Transverse colon (tissue), 4 donors: ENCODE measurements at regions not wholly inside any gene's neighbourhood (a gene's known extent, or its start where the extent isn't known, plus 50 kb on each side); places are given as distances from the start of the nearest gene placed in this dataset.

ENCODE experiments used
- DNase-seq: peaks from one replicate; pipeline ENCODE4 v3.0.0-alpha.2; 2019
- H3K27ac ChIP-seq, 4 donors: fragments of 200-600 bp; sonication (generic); 2 replicates each; pipeline ENCODE4 v1.5.1; 2016 to 2018; ENCODE audit warnings: inconsistent platforms in 4 of 4
- H3K27me3 ChIP-seq: fragments of 200-600 bp; sonication (generic); 2 replicates; pipeline ENCODE4 v1.5.1; 2017; ENCODE audit warnings: inconsistent platforms
- H3K36me3 ChIP-seq, 4 donors: fragments of 200-600 bp; sonication (generic); 2 replicates each; pipeline ENCODE4 v1.5.1; 2017 to 2019; ENCODE audit warnings: inconsistent platforms in 4 of 4
- H3K4me1 ChIP-seq, 4 donors: fragments of 200-600 bp; sonication (generic); 2 replicates each; pipeline ENCODE4 v1.5.1; 2017 to 2020; ENCODE audit warnings: inconsistent platforms in 4 of 4
- H3K4me3 ChIP-seq, 4 donors: fragments of 200-600 bp; sonication (generic); 1 replicate in 1 of 4; 2 replicates in 3 of 4; pipeline versions ENCODE4 v1.5.1 to v1.6.1; 2017 to 2019; ENCODE audit warnings: inconsistent platforms in 4 of 4
- H3K9me3 ChIP-seq, 2 donors: fragments of 200-600 bp; sonication (generic); 2 replicates each; pipeline ENCODE4 v1.5.1; 2017 to 2019; ENCODE audit warnings: inconsistent platforms in 2 of 2
- EP300 ChIP-seq: sonication (generic); formaldehyde crosslinking; IDR thresholded peaks from one replicate; pipeline ENCODE4 v1.6.1; 2017; ENCODE audit warnings: antibody characterized with exemption, low read depth
- POLR2A ChIP-seq: fragments of 450-650 bp; IDR thresholded peaks from one replicate; pipeline ENCODE4 v1.6.1; 2016; ENCODE audit warnings: antibody characterized with exemption, mild to moderate bottlenecking, moderate library complexity
- POLR2AphosphoS5 ChIP-seq, 3 donors: sonication (generic); formaldehyde crosslinking; IDR thresholded peaks; one replicate each; pipeline ENCODE4 v1.6.1; 2016; ENCODE audit warnings: antibody characterized with exemption in 3 of 3
- WGBS, 2 donors: methylation state at CpG; one replicate each; pipeline ENCODE4 v1.1.5; 2018; ENCODE audit warnings: low coverage in 1 of 2; 5-methylcytosine and 5-hydroxymethylcytosine counted together
- in situ Hi-C, 4 donors: fragments of 200-750 bp; cut with MboI; loops; one replicate each; pipeline versions ENCODE4 v1.15.0 to v1.15.1; 2017; ENCODE audit warnings: low sequenced_read_pairs in 3 of 4, low pct_ligation_motif_present in 1 of 4, low pct_unique_long_range_greater_than_20kb in 1 of 4
- intact Hi-C: fragments of 100-400 bp; cut with DNase I; formaldehyde crosslinking; loops from one replicate; pipeline ENCODE4 v1.15.1; 2023; ENCODE audit warnings: low total_unique reads
- TF ChIP-seq, protein P1 (sequence below), 5 experiments: fragments of 200-600 bp in 3 of 5; fragments of 450-650 bp in 2 of 5; sonication (generic) in 3 of 5; IDR thresholded peaks; 1 replicate in 2 of 5; 2 replicates in 3 of 5; pipeline ENCODE4 v1.5.1; 2016 to 2017; ENCODE audit warnings: antibody characterized with exemption in 5 of 5, inconsistent platforms in 3 of 5, mild to moderate bottlenecking in 2 of 5, moderate library complexity in 1 of 5

DNA sequence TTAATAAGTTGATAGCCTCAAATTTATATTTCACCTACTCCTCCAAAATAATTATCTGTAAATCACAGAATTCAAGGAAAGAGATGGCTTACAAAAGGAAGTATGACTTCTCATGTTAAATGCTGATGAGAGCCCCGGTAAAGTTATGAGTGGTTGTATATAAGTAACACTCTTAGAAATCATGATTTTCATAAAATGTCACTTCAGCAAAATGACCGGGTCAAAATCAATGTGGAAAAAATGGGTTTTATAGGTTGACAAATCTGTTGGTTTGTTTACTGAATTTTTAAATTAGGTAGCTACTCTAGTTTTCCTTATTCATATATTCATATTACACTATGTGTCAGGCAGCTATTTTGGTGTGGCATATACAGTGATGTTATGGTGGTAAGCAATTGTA lies 1131.0 kb downstream of the TAF11L14 start:
- 90 to 96% methylated on average over 2 of the region's 2 CpGs for WGBS, 2 donors
- Histone ChIP-seq H3K27me3 (no peaks in the 10 kb centered on the region), H3K27ac (no peak overlapping the region), H3K4me3 (no peak overlapping the region), H3K9me3 (no peaks in the 10 kb centered on the region), H3K4me1 (no peaks in the 10 kb centered on the region), H3K36me3 (no peaks in the 10 kb centered on the region)
- in situ Hi-C loops, result no loop called here
- DNase-seq, result no peak
- TF ChIP-seq POLR2A, result no peak
- TF ChIP-seq EP300, result no peak
- TF ChIP-seq POLR2AphosphoS5 (IDR thresholded peaks at IDR 0.05), result no peak
- TF ChIP-seq, protein P1, sequence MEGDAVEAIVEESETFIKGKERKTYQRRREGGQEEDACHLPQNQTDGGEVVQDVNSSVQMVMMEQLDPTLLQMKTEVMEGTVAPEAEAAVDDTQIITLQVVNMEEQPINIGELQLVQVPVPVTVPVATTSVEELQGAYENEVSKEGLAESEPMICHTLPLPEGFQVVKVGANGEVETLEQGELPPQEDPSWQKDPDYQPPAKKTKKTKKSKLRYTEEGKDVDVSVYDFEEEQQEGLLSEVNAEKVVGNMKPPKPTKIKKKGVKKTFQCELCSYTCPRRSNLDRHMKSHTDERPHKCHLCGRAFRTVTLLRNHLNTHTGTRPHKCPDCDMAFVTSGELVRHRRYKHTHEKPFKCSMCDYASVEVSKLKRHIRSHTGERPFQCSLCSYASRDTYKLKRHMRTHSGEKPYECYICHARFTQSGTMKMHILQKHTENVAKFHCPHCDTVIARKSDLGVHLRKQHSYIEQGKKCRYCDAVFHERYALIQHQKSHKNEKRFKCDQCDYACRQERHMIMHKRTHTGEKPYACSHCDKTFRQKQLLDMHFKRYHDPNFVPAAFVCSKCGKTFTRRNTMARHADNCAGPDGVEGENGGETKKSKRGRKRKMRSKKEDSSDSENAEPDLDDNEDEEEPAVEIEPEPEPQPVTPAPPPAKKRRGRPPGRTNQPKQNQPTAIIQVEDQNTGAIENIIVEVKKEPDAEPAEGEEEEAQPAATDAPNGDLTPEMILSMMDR (IDR thresholded peaks at IDR 0.05), result no peak
- intact Hi-C loops, result no loop called here

DNA sequence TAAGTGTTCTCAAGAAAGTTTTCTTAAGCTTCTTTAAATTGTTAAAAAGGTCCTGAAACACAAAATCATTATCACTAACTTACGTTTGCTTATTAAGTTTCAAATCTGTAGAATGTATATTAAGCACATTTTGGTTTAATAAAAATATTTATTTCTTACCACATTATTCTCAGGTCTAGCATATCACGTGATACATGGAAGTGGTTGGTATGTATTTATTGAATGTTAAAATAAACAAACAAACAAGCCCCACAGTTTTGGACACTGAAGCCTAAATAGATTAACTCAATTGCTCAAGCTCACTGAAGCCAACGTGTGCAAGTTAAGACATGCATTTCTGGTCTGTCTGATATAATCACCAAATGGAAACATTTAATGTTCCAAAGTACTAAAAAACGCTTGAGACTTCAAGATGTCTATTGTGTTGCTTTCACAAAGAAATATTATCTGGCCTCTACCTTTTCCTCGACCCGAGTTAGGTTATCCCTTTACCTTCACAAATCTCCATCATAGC lies 1136.9 kb downstream of the TAF11L14 start:
- Histone ChIP-seq H3K36me3 (no peaks in the 10 kb centered on the region), H3K9me3 (no peaks in the 10 kb centered on the region), H3K27ac (no peak overlapping the region), H3K27me3 (no peaks in the 10 kb centered on the region), H3K4me3 (no peak overlapping the region), H3K4me1 (no peaks in the 10 kb centered on the region)
- intact Hi-C loops, result no loop called here
- DNase-seq, result no peak
- 71 to 76% methylated on average over 6 of the region's 6 CpGs for WGBS, 2 donors
- in situ Hi-C loops, result no loop called here
- TF ChIP-seq POLR2AphosphoS5 (IDR thresholded peaks at IDR 0.05), result no peak
- TF ChIP-seq, protein P1 (IDR thresholded peaks at IDR 0.05), result no peak
- no peak for TF ChIP-seq POLR2A
- no peak for TF ChIP-seq EP300

DNA sequence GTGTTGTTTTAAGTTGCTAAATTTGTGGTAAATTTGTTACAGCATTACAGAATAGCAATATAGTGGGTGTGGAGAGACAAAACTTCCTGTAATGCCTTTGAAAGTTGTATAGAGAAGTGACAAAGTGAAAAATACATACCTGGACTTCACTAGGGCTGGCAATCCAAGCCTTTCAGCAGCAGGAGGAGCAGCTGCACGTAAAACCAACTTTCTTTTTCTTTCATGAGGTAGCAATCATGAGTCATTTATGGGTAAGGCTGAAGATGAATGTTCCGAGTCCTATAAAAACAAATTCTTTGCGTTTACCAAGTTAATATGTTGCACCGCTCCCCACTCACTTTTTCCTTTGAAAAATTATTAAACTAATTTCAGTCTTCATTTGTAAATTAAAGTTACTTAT lies 1138.2 kb downstream of the TAF11L14 start:
- Histone ChIP-seq H3K27ac (no peak overlapping the region), H3K9me3 (no peaks in the 10 kb centered on the region), H3K4me3 (no peak overlapping the region), H3K27me3 (no peaks in the 10 kb centered on the region), H3K36me3 (no peaks in the 10 kb centered on the region), H3K4me1 (no peaks in the 10 kb centered on the region)
- 26 to 36% methylated on average over 4 of the region's 4 CpGs for WGBS, 2 donors
- in situ Hi-C loops (no loop called here), intact Hi-C loops (no loop called here)
- TF ChIP-seq, protein P1 (IDR thresholded peaks at IDR 0.05), result no peak
- TF ChIP-seq POLR2A, result no peak
- no peak for DNase-seq

DNA sequence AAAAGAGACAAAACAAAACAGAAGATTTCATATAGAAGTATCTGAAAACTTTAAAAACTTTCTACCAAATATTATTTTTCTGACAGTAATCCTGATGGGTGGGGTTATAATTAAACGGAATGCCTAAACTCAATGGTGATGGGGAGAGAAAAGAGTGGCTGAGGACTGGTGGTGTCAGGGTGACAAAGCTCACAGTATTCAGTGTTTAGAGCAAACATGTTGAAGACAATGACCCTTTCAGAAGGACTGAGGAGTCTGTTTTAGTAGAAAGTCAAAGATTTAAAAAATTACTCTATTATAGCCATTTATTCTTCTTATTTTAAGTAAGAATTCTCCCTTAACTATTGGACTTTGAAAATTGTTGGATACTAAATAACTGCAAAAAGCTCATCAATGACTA lies 1144.0 kb downstream of the TAF11L14 start:
- no peaks in the 10 kb centered on the region for H3K4me1 ChIP-seq
- intact Hi-C loops (no loop called here), in situ Hi-C loops (no loop called here)
- H3K36me3 ChIP-seq, result no peaks in the 10 kb centered on the region
- no peak for DNase-seq
- WGBS, 2 donors, result 57 to 80% methylated on average over 1 of the region's 1 CpG
- H3K27ac ChIP-seq, result no peak overlapping the region
- no peaks in the 10 kb centered on the region for H3K27me3 ChIP-seq
- TF ChIP-seq EP300 (no peak), POLR2AphosphoS5 (IDR thresholded peaks at IDR 0.05) (no peak), POLR2A (no peak)
- TF ChIP-seq, protein P1 (IDR thresholded peaks at IDR 0.05), result no peak
- H3K4me3 ChIP-seq, result no peak overlapping the region
- H3K9me3 ChIP-seq, result peaks cover 0 to 3% of the 10 kb centered on the region in 2 donors
